B cell (primary cell): ENCODE measurements at regions not wholly inside any gene's neighbourhood (a gene's known extent, or its start where the extent isn't known, plus 50 kb on each side); places are given as distances from the start of the nearest gene placed in this dataset.

Source experiments
- ATAC-seq: fragments of 200-7000 bp; cut with Tn5 transposase; one replicate; pipeline ENCODE4 v1.10.0; 2021; ENCODE audit warnings: low read depth, mild to moderate bottlenecking, moderate number of reproducible peaks, moderate library complexity
- CTCF ChIA-PET: fragments of 350-600 bp; sonication (Branson Sonifier 250); formaldehyde crosslinking; loops from one replicate; lab custom pipeline; 2021; ENCODE audit warnings: antibody characterized with exemption, inconsistent platforms; lab: Charles Lee
- POLR2A ChIA-PET: fragments of 350-600 bp; sonication (Branson Sonifier 250); formaldehyde crosslinking; loops from one replicate; lab custom pipeline; 2021; ENCODE audit warnings: antibody characterized with exemption; lab: Charles Lee
- DNase-seq: peaks from one replicate; pipeline ENCODE4 v3.0.0; 2013
- H2AFZ ChIP-seq: 2 replicates; pipeline ENCODE4 v1.6.1; 2012; ENCODE audit warnings: mild to moderate bottlenecking, low read depth, low read length; ENCODE audit not compliant: insufficient read depth, poor library complexity, severe bottlenecking
- H3K27ac ChIP-seq, 2 donors: 1 replicate in 1 of 2; 2 replicates in 1 of 2; pipeline ENCODE4 v1.5.1; 2012 to 2013; ENCODE audit warnings: low read length in 2 of 2, mild to moderate bottlenecking in 2 of 2, moderate library complexity in 1 of 2
- H3K27me3 ChIP-seq, 4 experiments: fragments of 200-600 bp in 1 of 4; sonication (generic) in 1 of 4; replicated peaks in 1 of 4; 1 replicate in 2 of 4; 2 replicates in 2 of 4; pipeline versions ENCODE4 v1.6.1 to v1.7.0; 2013 to 2016; ENCODE audit warnings: low read length in 3 of 4, mild to moderate bottlenecking in 2 of 4, mixed read lengths in 1 of 4, moderate library complexity in 1 of 4; ENCODE audit not compliant: insufficient read depth in 4 of 4, control insufficient read depth in 3 of 4; ENCODE audit errors: control extremely low read depth in 1 of 4
- H3K36me3 ChIP-seq, 2 experiments: replicated peaks in 1 of 2; 1 replicate in 1 of 2; 2 replicates in 1 of 2; pipeline versions ENCODE4 v1.6.1 to v1.7.1; 2013; ENCODE audit warnings: low read length in 1 of 2; ENCODE audit not compliant: insufficient read depth in 2 of 2, control insufficient read depth in 1 of 2; ENCODE audit errors: control extremely low read depth in 1 of 2, extremely low read depth in 1 of 2
- H3K4me1 ChIP-seq, 2 donors: fragments of 200-600 bp in 1 of 2; sonication (generic) in 1 of 2; 1 replicate in 1 of 2; 2 replicates in 1 of 2; pipeline versions ENCODE4 v1.5.1 to v1.6.1; 2013 to 2017; ENCODE audit warnings: low read length in 2 of 2; ENCODE audit not compliant: control insufficient read depth in 2 of 2, insufficient read depth in 2 of 2
- H3K4me2 ChIP-seq: replicated peaks from 2 replicates; pipeline ENCODE3; 2012; ENCODE audit warnings: mild to moderate bottlenecking, low read depth, low read length; ENCODE audit not compliant: poor library complexity, severe bottlenecking
- H3K4me3 ChIP-seq, 5 experiments: fragments of 200-600 bp in 1 of 5; sonication (generic) in 1 of 5; 1 replicate in 3 of 5; 2 replicates in 2 of 5; pipeline versions ENCODE4 v1.5.1 to v1.7.0; 2011 to 2016; ENCODE audit warnings: low read length in 4 of 5, mild to moderate bottlenecking in 4 of 5, low read depth in 2 of 5, control low read depth in 1 of 5, moderate library complexity in 1 of 5; ENCODE audit not compliant: insufficient read depth in 1 of 5; ENCODE audit errors: control extremely low read depth in 1 of 5, extremely low read depth in 1 of 5
- H3K79me2 ChIP-seq: fragments of 200-600 bp; sonication (generic); one replicate; pipeline ENCODE4 v1.6.0; 2016; ENCODE audit warnings: low read length; ENCODE audit not compliant: control insufficient read depth, insufficient read depth
- H3K9ac ChIP-seq: fragments of 200-600 bp; sonication (generic); 2 replicates; pipeline ENCODE4 v1.6.1; 2017; ENCODE audit warnings: mild to moderate bottlenecking, low read length, moderate library complexity
- H3K9me3 ChIP-seq, 3 donors: one replicate each; pipeline versions ENCODE4 v1.6.1 to v1.7.1; 2013; ENCODE audit warnings: low read length in 2 of 3; ENCODE audit not compliant: control insufficient read depth in 2 of 3, insufficient read depth in 1 of 3; ENCODE audit errors: control extremely low read depth in 1 of 3
- H4K20me1 ChIP-seq: 2 replicates; pipeline ENCODE4 v1.6.0; 2012; ENCODE audit warnings: mild to moderate bottlenecking, low read length; ENCODE audit not compliant: insufficient read depth, control insufficient read depth, poor library complexity, severe bottlenecking
- H3K27ac Mint-ChIP-seq: one replicate; pipeline ENCODE4 v1.8.0; 2021; ENCODE audit warnings: mixed read lengths
- H3K27me3 Mint-ChIP-seq: one replicate; pipeline ENCODE4 v1.8.0; 2021; ENCODE audit warnings: mixed read lengths
- H3K4me1 Mint-ChIP-seq: one replicate; pipeline ENCODE4 v1.8.0; 2021; ENCODE audit warnings: mixed read lengths
- H3K4me3 Mint-ChIP-seq: one replicate; pipeline ENCODE4 v1.8.0; 2021; ENCODE audit warnings: mixed read lengths
- H3K9me3 Mint-ChIP-seq: one replicate; pipeline ENCODE4 v1.8.0; 2022; ENCODE audit warnings: mixed read lengths; ENCODE audit not compliant: insufficient read depth
- CTCF ChIP-seq: fragments of 200-600 bp; IDR thresholded peaks from one replicate; pipeline ENCODE4 v1.8.0; 2022; ENCODE audit warnings: antibody characterized with exemption, mild to moderate bottlenecking
- EZH2 ChIP-seq: IDR thresholded peaks from 2 replicates; pipeline ENCODE4 v1.6.1; 2012; ENCODE audit warnings: borderline replicate concordance, low read depth, mild to moderate bottlenecking, moderate library complexity, low read length; ENCODE audit not compliant: insufficient read depth, poor library complexity, severe bottlenecking
- WGBS: methylation state at CpG from one replicate; pipeline ENCODE4 v1.1.5; 2013; ENCODE audit warnings: missing lambda C conversion rate; ENCODE audit not compliant: insufficient coverage; 5-methylcytosine and 5-hydroxymethylcytosine counted together
- intact Hi-C: fragments of 100-400 bp; cut with micrococcal nuclease; formaldehyde crosslinking; loops from one replicate; pipeline ENCODE4 v1.10.0; 2022

GRCh38 chr2:51409920-51410319 is 378.0 kb upstream of the NRXN1 start:
- Histone ChIP-seq H3K9ac (no peak overlapping the region), H3K36me3 (no peaks in the 10 kb centered on the region), H3K4me1 (no peaks in the 10 kb centered on the region), H3K4me3 (no peak overlapping the region), H2AFZ (no peak overlapping the region), H3K27ac (no peak overlapping the region), H3K4me2 (no peak overlapping the region), H3K27me3 (no peaks in the 10 kb centered on the region), H3K9me3 (peaks cover 0 to 4% (median 1%) of the 10 kb centered on the region in 3 donors), H4K20me1 (no peaks in the 10 kb centered on the region), H3K79me2 (no peaks in the 10 kb centered on the region)
- no peak for ATAC-seq
- Mint-ChIP-seq H3K27me3 (no peaks in the 10 kb centered on the region), H3K27ac (no peak overlapping the region), H3K4me3 (no peak overlapping the region), H3K9me3 (no peaks in the 10 kb centered on the region), H3K4me1 (no peaks in the 10 kb centered on the region)
- TF ChIP-seq CTCF = no peak
- TF ChIP-seq EZH2 = no peak
- ChIA-PET CTCF (no interaction called here), POLR2A (no interaction called here)
- intact Hi-C loops = no loop called here
- no CpG with 5 or more reads among the region's 1 CpG for WGBS
- no peak for DNase-seq

GRCh38 chr2:51404226-51404625 is 372.3 kb upstream of the NRXN1 start:
- DNase-seq (no peak), ATAC-seq (no peak)
- no peaks in the 10 kb centered on the region for H3K4me1 Mint-ChIP-seq
- Histone ChIP-seq H3K4me3 (no peak overlapping the region), H3K27ac (no peak overlapping the region), H3K36me3 (no peaks in the 10 kb centered on the region), H3K79me2 (no peaks in the 10 kb centered on the region), H3K4me2 (no peak overlapping the region), H3K9me3 (peaks cover 0 to 4% (median 0%) of the 10 kb centered on the region in 3 donors), H3K27me3 (no peaks in the 10 kb centered on the region), H3K9ac (no peak overlapping the region), H3K4me1 (no peaks in the 10 kb centered on the region), H4K20me1 (no peaks in the 10 kb centered on the region), H2AFZ (no peak overlapping the region)
- 87% methylated on average over 3 of the region's 3 CpGs for WGBS
- TF ChIP-seq CTCF (no peak), EZH2 (no peak)
- intact Hi-C loops = no loop called here
- ChIA-PET POLR2A (no interaction called here), CTCF (no interaction called here)
- H3K27ac Mint-ChIP-seq = no peak overlapping the region
- no peaks in the 10 kb centered on the region for H3K27me3 Mint-ChIP-seq
- H3K9me3 Mint-ChIP-seq = no peaks in the 10 kb centered on the region
- H3K4me3 Mint-ChIP-seq = no peak overlapping the region
